Stomach (tissue), 4 donors: ENCODE measurements at regions not wholly inside any gene's neighbourhood (a gene's known extent, or its start where the extent isn't known, plus 50 kb on each side); places are given as distances from the start of the nearest gene placed in this dataset.

Experiments
- CTCF ChIP-seq, 7 experiments: fragments of 450-650 bp in 4 of 7; fragments of 200-600 bp in 3 of 7; sonication (generic) in 3 of 7; IDR thresholded peaks; one replicate each; pipeline ENCODE4 v1.5.1; 2016 to 2019; ENCODE audit warnings: antibody characterized with exemption in 7 of 7, control low read depth in 2 of 7, mild to moderate bottlenecking in 1 of 7
- POLR2AphosphoS5 ChIP-seq, 3 donors: sonication (generic); formaldehyde crosslinking; IDR thresholded peaks; one replicate each; pipeline ENCODE4 v1.6.1; 2016; ENCODE audit warnings: antibody characterized with exemption in 3 of 3

- TF ChIP-seq CTCF (IDR thresholded peaks at IDR 0.05) (no peak), POLR2AphosphoS5 (IDR thresholded peaks at IDR 0.05) (no peak)
Measured at GRCh38 chr16:51327001-51327400, 175.9 kb upstream of the SALL1 start.
